CD1c-positive myeloid dendritic cell (primary cell): ENCODE measurements at regions not wholly inside any gene's neighbourhood (a gene's known extent, or its start where the extent isn't known, plus 50 kb on each side); places are given as distances from the start of the nearest gene placed in this dataset.

Source experiments
- DNase-seq: peaks from one replicate; pipeline ENCODE4 v3.0.0-alpha.2; 2016; ENCODE audit errors: extremely low spot score

DNA sequence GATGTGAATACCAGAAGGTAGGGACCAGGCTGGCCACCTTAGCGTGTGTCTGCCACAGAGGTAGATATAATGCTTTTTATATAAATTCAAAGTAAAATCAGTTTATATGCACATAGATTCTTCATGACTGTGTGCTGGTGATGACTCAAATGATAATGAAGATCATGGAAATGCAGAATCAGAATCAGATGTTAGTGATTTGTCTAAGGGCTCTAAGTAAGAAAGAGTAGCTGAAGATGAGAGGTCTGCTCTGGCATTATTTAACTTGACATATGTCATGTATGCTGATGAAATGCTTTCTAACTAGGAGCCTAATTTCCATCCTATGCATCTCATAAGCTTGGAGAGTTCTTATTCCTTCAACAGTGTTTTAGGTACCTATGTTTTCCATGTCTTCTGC is 50.3 kb upstream of the DPH6 start:
- DNase-seq: no peak

DNA sequence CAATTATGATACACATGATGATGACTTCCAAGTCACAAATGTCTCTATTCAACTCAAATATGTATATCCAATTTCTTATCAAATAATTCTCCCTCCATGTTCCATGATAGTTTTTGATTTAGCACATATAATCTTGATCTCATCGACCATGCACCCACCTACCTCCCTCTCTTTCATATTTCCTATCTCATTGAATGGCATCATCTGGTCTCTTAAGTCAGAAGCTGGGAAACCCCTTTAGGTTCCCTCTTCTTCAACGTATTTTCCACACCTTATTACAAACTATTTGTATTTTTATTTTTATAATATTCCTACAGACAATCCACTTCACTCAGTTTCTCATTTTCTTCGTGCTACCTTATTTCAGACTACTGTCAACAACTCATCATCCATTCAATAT is 56.9 kb upstream of the DPH6 start:
- DNase-seq: no peak

DNA sequence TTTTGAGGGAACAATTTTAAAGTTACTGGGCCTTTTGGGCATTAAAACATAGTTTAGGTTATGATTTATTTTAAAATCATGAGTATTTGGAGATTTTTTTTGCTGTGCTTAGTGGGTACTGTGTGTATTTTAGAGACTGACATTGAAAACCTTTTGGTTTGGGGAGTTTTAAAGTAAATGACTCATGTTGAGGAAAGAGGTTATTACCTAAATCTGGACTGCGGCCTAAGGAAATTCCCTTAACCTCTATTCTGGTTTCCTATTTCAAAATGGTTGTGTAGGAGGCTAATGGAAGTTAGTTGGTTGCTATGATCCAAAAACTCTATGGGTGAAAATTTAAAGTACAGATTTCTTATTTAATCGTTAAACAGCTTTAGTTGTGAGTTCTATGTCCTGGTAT is 57.3 kb upstream of the DPH6 start:
- no peak for DNase-seq

DNA sequence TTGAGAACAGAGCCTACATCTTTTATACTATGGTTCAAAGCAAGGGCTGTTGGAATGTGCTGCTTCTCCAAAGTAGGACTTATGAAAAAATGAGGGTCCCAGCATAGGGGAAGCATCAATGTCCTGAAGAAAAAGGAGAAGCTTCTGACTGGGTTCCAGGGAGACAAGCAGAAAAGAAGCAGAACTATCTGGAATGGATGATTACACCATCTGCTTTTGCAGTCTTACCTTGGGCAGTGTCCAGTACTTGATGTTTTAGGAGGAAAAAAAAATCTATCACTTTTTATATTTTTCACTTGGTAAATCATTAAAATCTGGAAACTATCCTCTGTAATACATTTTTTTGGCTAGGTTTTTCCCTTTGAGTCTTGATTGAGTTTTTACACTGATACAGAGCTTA is 57.9 kb upstream of the DPH6 start:
- no peak for DNase-seq

DNA sequence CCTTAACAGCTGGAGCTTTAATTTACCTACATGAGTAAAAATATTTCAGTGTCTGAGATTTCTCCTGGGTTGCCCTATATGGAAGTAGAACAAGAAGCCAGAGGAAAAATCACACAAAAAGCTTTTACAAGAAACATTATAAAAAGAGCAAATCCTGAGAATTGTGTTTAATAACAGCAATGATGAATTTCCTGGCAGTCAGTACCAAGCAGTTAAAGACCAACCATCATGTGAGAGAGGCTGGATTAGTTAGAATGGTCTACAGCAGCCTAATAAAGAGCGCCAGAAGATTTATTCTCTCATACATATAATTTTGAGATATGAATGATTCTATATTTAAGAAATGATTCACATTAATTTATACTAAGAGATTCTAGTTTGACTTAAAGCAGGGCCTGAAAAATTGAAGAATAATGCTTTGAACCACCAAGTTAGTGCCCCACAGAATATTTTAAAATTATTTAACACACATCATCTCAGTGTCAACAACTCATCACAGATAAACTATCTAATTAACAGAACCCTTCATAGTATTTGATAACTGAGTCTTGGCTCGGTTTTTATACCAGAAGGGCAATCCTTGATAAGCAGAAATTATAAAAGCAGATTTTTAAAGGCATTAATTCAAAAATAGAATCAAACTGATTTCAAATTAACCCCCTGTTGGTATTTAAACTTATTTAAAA is 59.9 kb upstream of the DPH6 start:
- no peak for DNase-seq

DNA sequence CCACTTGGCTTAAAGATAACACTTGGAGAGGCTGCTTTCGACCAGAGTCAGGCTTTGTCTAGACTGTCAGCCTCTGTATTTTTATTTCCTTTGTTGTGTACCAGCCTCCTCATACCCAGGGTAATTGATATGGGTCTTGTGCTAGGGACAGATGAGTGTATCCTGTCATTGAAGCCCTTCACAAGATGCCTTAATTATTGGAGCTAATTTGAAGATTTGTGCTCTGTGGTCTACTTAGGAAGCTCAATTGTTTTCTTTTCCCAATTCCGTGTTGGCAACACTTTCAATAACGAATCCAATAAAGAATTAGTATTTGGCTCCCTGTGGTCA is 60.5 kb upstream of the DPH6 start:
- DNase-seq: no peak

DNA sequence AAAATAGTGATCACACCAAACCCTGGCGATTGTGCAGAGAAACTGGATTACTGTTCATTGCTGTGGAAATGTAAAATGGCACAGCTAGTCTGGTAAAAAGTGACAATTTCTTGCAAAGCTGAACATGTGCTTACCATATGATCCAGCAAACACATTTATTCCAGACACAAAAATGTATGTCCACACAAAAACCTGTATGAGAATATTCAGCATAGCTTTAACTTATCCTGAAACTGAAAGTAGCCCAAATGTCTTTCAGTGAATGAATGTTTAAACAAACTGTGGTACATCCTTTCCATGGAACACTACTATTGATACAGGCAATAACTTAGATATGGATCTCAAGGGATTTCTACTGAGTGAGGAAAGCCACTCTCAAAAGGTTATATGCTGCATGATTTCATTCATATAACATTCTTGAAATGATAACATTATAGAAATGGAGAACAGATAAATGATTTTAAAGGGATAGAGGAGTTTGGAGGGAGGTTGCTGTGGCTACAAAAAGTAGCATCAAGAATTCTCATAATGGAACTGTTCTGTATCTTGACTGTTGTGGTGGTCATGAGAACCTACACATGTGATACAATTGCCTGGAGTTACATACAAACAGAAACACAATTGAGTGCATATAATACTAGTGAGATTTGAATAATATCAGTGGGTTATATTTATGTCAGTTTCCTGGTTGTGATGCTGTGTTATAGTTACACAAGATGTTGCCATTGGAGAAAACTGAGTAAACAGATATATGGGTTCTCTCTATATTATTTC is 70.7 kb upstream of the DPH6 start:
- DNase-seq: no peak

DNA sequence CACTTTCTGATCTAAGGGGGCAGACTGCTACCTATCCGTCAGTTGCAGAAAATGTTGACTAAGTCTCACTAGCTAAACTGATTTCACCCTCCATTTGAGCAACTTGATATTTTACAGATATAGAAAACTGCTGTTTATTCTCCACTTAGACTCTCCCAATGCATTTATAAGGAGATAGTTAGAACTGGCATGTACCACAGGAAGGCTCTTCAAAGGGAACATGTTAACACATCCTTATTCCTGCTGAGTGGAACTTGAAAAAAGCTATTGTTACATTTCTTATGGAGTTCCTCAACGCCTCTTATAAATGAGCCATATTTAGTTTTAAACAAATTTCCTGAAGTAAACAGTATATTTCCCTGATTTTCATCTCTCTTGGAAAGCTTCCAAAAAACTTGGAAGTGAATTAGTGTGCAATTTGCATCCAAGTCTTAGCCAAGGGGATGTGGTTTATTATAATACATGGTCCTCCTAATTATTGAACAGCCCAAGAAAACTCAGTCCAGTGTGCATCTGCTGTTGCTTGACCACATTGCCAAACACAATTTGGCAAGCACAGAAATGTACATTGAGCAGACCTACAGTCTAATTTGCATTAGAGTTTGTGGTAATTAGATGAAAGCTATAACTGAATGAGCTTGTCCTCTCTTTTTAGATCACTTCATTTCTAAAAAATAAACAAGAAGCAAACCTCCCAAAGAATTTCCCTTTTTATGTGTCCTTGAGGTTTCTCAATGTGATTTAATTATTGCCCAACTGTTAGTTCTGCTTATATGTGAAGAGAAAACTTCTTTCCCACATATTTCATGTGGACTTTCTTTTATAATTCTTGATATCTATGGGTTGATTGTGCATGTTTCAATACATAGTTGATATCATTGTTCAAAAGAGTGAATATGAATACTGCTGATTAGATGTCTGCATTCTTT is 72.6 kb upstream of the DPH6 start:
- DNase-seq: peak; percentile 54

DNA sequence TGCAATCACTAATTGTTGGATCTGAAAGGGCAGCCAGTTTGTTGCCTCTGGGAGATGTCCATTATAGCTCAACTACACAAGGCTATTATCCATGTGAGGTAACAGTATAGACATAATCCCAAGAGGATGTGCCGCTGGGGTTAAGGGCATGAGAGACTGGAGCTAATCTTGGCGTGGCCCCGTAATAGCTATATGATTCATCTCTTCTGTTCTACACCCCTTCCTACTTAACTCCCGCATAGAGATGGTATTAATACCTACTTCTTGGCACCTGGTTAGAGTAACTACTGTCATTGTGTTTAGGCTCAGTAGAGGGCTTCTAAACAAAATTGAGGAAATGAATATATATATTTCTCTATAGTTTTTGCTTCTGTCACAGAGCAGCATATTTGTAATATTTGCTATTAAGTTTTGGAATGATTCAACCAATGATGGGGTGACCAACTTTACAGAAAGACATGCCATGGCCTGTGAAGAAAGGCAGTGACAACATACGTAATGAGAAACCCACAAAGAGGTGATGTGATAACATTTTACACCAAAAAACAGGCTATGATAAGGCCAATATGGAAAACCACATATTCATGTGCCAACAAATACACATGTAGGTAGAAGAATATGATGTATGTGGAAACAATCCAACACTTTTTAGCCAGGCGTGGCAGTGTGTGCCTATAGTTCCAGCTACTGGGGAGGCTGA is 76.8 kb upstream of the DPH6 start:
- DNase-seq: no peak

DNA sequence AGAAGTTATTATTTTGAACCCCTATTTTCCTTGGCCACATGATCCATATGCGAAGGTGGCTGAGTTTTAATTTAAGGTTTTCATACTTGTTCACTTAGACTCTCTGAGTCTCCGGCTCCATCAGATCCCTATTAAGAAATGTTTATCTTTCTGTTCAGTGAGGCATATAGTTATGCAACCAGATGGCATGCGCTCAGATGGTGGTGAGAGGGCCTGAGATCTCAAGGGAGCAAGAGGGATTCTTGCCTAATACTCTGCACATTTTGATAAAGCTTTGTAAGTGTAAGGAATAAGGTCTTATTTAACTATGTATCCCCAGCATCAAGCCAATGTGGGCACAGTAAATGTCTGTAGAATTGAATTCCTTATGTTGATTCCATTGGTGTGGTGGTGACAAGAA is 78.9 kb upstream of the DPH6 start:
- DNase-seq: no peak

DNA sequence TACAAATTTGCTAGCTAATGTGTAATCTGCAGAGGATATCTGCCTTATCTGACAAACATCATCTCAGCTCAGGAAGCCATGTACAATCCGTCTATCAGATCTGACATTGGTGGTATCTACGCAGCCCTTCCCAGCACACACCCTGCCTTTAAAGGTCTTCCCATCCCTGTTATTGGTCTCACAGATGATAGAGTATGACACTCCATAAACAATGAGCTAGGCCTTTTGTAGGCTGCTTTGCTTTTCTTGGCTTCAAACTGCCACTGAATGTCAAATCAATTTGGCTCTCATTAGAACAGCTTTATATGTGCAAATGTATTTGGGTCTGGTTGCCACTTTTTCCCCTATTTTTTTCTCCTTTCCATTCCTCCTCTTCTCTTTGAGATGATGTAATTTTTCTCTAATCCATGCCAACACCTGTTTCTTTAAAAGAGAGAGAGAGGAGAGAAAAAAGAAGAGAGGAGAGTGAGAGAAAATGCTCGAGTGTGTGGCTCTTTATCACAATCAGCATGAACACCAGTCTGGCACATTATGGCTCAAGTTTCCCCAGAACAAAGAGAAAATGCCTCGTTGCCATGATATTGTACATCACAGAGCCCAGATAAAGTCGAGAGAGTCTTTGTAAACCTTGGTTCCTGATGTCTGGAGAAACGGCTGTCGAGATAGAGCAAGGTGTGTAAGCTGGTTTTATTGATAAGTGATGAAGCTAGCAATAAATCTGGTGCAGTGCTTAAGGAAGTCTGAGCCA is 80.8 kb upstream of the DPH6 start:
- no peak for DNase-seq

DNA sequence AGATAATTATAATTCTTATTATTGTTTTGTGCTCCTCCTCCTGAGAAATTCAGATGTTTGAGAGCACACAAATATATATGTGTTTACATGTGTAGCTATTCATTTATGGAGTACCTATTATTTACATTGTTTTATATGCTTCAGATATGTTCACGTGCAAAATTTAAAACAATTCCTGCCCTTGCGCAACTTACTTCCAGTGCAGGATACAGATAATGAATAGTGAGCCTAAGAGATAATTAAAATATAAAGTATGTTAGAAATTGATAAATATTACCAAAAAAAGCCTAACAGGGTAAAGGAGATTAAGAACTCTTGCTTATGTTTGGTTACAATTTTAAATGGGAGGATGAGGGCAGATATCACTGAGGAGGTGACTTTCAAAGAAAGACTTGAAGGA is 81.7 kb upstream of the DPH6 start:
- no peak for DNase-seq

DNA sequence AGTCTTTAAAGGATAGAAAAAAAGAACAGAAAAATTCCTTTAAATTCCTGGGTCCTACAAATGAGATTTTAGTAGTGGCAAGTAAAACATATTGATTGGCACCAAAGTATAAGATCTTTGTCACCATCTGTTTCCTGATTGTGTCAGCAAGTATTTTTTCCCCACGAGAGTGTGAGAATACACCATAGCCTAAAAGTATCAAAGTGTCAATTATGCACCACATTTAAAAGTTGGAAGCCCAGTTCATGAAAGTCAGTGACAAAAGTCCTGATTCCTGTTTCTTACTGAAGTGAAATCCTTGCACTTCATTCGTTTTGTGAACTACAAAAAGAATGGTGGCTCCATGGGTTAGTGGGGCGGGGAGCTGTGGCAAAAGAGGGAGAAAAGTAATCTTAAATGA is 83.8 kb upstream of the DPH6 start:
- no peak for DNase-seq

DNA sequence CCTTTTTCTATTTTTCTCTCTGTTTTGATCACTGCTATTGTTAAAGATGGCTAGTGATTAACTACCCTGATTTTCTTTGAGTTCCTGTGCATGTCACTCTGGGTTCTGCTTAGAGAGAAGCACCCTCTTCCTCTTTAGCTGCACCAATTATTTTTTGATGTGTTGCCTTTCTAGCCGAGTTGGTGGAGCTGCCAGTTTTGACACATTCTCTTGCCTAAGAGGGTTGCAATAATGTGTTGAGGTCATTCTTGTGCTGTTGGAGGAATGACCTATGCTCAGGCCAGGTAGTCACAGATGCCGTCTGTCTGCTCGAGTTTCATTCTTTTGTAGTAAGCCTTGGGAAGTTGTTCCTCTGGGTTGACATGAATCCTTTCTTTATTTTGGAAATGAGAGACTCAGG is 84.6 kb upstream of the DPH6 start:
- DNase-seq: peak; percentile 35

DNA sequence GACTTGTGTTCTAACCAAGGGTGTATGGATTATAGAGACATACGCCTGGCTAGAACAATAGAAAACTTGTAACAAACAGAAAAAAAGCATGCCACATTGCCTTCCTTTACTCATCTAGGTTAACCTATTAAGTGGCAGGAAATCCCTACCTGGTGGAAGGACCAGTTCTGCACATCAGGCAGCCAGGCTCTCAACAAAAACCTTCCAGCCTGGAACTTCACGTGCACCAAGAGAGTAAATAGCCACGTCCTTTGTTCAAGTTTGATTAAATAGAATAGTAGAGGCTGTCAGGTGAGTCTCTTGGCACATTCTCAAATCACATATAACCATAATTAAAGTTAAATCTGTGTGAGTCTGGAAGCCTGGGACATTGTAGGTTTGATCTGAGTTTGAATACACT is 85.0 kb upstream of the DPH6 start:
- DNase-seq: no peak

DNA sequence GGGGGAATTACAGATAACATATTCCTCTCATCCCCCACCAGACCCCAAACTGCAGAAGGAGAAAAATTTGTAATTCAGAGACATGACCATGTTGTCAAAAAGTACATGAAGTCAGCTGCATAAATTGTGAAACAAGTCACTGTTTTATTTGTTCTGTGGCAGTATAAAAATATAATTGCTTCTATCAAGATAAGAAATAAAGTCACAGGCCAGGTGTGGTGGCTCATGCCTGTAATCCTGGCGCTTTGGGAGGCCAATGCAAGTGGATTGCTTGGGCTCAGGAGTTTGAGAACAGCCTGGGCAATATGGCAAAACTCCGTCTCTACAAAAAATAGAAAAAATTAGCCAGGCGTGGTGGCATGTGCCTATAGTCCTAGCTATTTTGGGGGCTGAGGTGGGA is 87.7 kb upstream of the DPH6 start:
- DNase-seq: no peak

DNA sequence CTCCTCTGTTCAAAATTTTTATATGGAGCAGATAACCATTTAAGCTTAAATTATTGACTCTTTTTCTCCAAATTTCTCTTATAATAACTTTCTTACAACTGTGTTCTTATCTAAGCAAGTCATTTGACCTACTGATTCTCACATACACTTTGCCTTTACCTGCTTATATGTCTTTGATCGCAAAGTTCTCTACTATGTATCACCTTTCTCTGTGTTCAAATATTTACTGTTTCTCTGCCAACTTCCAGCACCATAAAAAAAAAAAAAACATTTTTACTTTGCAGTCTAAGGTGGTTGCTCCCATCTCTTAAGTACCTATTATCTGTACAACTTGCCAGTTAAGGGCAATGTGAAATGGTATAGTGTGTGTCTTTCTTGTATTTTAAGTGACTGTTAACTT is 100.8 kb upstream of the DPH6 start:
- DNase-seq: no peak

DNA sequence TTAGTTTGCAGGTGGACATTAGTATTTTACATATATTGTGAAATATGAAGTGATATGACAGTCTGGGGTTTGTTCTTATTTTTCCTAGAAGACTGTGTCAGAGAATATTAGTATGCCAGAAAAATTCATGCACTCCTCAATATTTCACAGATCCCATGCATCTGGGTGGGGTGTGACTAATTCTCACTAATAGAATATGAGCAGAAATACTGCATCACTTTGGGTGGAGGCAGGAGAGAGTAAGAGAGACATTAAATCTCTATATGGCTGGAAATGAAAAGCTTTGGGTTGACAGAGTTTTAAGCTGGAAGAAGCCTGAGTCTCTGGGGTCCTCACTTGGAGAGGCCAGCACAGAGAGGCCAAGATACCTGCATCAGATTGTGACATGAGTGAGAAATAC is 101.3 kb upstream of the DPH6 start:
- DNase-seq: no peak

DNA sequence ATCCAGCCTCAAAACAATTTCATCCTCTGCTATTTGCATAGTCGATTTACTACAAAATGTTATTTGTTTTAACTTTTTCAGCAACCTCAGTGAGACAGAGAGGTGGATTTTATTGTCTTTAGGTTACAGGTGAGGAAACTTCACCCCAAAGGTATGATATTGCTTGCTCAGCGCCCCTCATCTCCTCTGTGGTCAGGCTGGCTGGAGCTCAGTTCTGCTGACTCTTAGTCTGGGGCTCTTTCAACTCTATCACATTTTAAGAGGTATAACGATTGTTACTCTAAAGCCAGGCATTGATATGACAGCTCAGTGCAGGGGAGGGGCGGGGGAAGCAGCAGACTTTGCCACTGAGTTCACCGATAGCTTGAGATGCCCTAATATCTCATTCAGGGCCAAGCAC is 103.0 kb upstream of the DPH6 start:
- DNase-seq: no peak

DNA sequence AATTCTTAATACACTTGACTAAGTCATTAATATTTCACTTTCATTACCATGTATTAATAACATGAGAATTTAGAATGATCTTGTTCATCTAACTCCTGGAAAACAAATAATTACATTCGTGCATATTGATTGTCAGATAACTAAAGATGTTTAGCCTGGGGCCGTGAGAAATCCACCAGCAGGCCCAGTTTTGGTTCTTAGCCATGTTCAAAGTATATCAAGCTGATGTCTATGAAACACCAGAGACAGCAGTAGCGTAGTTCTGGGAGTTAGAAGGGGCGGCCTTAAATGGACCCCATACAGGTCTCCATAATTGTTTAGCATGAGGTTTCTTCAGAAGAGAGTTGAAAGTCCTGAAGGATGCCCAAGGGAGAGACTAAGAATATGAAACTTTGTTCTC is 103.6 kb upstream of the DPH6 start:
- no peak for DNase-seq

DNA sequence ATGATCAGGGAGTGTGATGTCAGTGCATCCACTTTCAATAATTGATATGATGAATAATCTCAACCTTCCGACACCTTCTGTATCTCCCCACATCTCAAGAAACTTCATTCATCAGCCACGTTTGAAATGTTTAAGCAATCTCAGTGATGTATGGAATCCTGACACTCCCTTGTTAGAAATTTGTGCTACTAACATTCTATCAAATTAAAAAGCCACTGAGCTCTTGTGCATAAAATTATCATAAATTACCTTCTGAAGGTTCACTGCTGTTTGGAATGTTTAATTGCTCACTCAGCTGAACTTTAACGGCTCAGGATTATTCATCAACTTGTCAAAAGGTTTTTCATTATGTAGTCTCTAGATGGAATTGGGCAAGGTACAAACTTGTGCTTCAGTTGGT is 108.4 kb upstream of the DPH6 start:
- no peak for DNase-seq
